ENCODE measurements at regions not wholly inside any gene's neighbourhood (a gene's known extent, or its start where the extent isn't known, plus 50 kb on each side); places are given as distances from the start of the nearest gene placed in this dataset.

- no peak overlapping the region for H3K27ac ChIP-seq
- no peak overlapping the region for H3K4me3 ChIP-seq
- intact Hi-C loops (cut with DNase I) = no loop called here
- H3K9me3 ChIP-seq = no peaks in the 10 kb centered on the region
- H3K27me3 ChIP-seq = peaks cover 0 to 8% (median 0%) of the 10 kb centered on the region in 9 donors
- H3K4me1 ChIP-seq = no peaks in the 10 kb centered on the region
- TF ChIP-seq CTCF (IDR thresholded peaks at IDR 0.05) (no peak), POLR2A (IDR thresholded peaks at IDR 0.05) (no peak)
- no peaks in the 10 kb centered on the region for H3K36me3 ChIP-seq
- ATAC-seq = no peak
- DNase-seq = no peak
- WGBS, 4 donors = 66 to 70% (median 68%) methylated on average over 11 of the region's 11 CpGs
These were observed 151.7 kb upstream of the POU3F3 start for GRCh38 chr2:104702031-104702850.

GRCh38 chr2:104703669-104704068, 150.2 kb upstream of the POU3F3 start:
- H3K4me1 ChIP-seq = no peaks in the 10 kb centered on the region
- no peaks in the 10 kb centered on the region for H3K27me3 ChIP-seq
- intact Hi-C loops (cut with DNase I) = no loop called here
- no peak for TF ChIP-seq POLR2A (IDR thresholded peaks at IDR 0.05)
- TF ChIP-seq CTCF (IDR thresholded peaks at IDR 0.05) = no peak
- no peak for DNase-seq
- no peaks in the 10 kb centered on the region for H3K36me3 ChIP-seq
- no peaks in the 10 kb centered on the region for H3K9me3 ChIP-seq
- no peak overlapping the region for H3K27ac ChIP-seq
- 78 to 87% (median 83%) methylated on average over 8 of the region's 8 CpGs for WGBS, 4 donors
- no peak overlapping the region for H3K4me3 ChIP-seq
- ATAC-seq = no peak

GRCh38 chr2:104704496-104705245, 149.2 kb upstream of the POU3F3 start:
- Histone ChIP-seq H3K4me3 (no peak overlapping the region), H3K9me3 (no peaks in the 10 kb centered on the region), H3K27ac (no peak overlapping the region), H3K27me3 (no peaks in the 10 kb centered on the region), H3K4me1 (no peaks in the 10 kb centered on the region), H3K36me3 (no peaks in the 10 kb centered on the region)
- intact Hi-C loops (cut with DNase I) = no loop called here
- 81 to 89% (median 86%) methylated on average over 16 of the region's 16 CpGs for WGBS, 4 donors
- TF ChIP-seq POLR2A (IDR thresholded peaks at IDR 0.05) = no peak
- ATAC-seq (no peak), DNase-seq (no peak)

- WGBS, 4 donors = 80 to 81% (median 80%) methylated on average over 5 of the region's 5 CpGs
- ATAC-seq (no peak), DNase-seq (no peak)
- Histone ChIP-seq H3K4me1 (no peaks in the 10 kb centered on the region), H3K4me3 (no peak overlapping the region), H3K9me3 (no peaks in the 10 kb centered on the region), H3K27ac (no peak overlapping the region), H3K27me3 (no peaks in the 10 kb centered on the region), H3K36me3 (no peaks in the 10 kb centered on the region)
- intact Hi-C loops (cut with DNase I) = no loop called here
- TF ChIP-seq CTCF (IDR thresholded peaks at IDR 0.05) = no peak
- TF ChIP-seq POLR2A (IDR thresholded peaks at IDR 0.05) = no peak
These were observed 146.9 kb upstream of the POU3F3 start for GRCh38 chr2:104707056-104707455.
